ENCODE measurements at regions not wholly inside any gene's neighbourhood (a gene's known extent, or its start where the extent isn't known, plus 50 kb on each side); places are given as distances from the start of the nearest gene placed in this dataset.

GRCh38 chr2:129777762-129778583, 201.5 kb upstream of the RAB6C start:
- Histone ChIP-seq H3K9me3 (no peaks in the 10 kb centered on the region), H3K4me1 (no peaks in the 10 kb centered on the region), H3K27me3 (peaks cover 4% of the 10 kb centered on the region), H3K27ac (no peak overlapping the region), H3K4me3 (no peak overlapping the region), H3K36me3 (no peaks in the 10 kb centered on the region)
- 46 to 78% methylated on average over 3 to 6 of the region's 9 CpGs for whole genome bisulfite sequencing, 2 donors (ENCODE audit: low coverage in 1 of 2)
- no peak for ATAC-seq
- TF ChIP-seq POLR2A (IDR thresholded peaks at IDR 0.05): no peak
- no peak for TF ChIP-seq POLR2AphosphoS5 (IDR thresholded peaks at IDR 0.05)
- TF ChIP-seq CTCF (IDR thresholded peaks at IDR 0.05): no peak
- no peak for TF ChIP-seq EP300 (IDR thresholded peaks at IDR 0.05)

GRCh38 chr2:129778584-129778877, 200.9 kb upstream of the RAB6C start:
- H3K27me3 ChIP-seq: peaks cover 4% of the 10 kb centered on the region
- no peaks in the 10 kb centered on the region for H3K9me3 ChIP-seq
- TF ChIP-seq CTCF (IDR thresholded peaks at IDR 0.05) (no peak), POLR2A (IDR thresholded peaks at IDR 0.05) (no peak), EP300 (IDR thresholded peaks at IDR 0.05) (no peak), POLR2AphosphoS5 (IDR thresholded peaks at IDR 0.05) (no peak)
- no peaks in the 10 kb centered on the region for H3K4me1 ChIP-seq
- H3K36me3 ChIP-seq: no peaks in the 10 kb centered on the region
- ATAC-seq: no peak
- no peak overlapping the region for H3K4me3 ChIP-seq
- 82 to 100% methylated on average over 2 to 6 of the region's 8 CpGs for WGBS, 2 donors (ENCODE audit: low coverage in 1 of 2)
- H3K27ac ChIP-seq: no peak overlapping the region

GRCh38 chr2:129779783-129780182, 199.7 kb upstream of the RAB6C start:
- WGBS, 2 donors (ENCODE audit: low coverage in 1 of 2): 93 to 100% methylated on average over 2 to 3 of the region's 6 CpGs
- Histone ChIP-seq H3K27me3 (peaks cover 4% of the 10 kb centered on the region), H3K4me3 (no peak overlapping the region), H3K36me3 (no peaks in the 10 kb centered on the region), H3K9me3 (no peaks in the 10 kb centered on the region), H3K4me1 (no peaks in the 10 kb centered on the region), H3K27ac (no peak overlapping the region)
- TF ChIP-seq POLR2A (IDR thresholded peaks at IDR 0.05) (no peak), POLR2AphosphoS5 (IDR thresholded peaks at IDR 0.05) (no peak), EP300 (IDR thresholded peaks at IDR 0.05) (no peak), CTCF (IDR thresholded peaks at IDR 0.05) (no peak)
- ATAC-seq: no peak

GRCh38 chr2:129780316-129781270, 198.9 kb upstream of the RAB6C start:
- H3K27ac ChIP-seq: no peak overlapping the region
- TF ChIP-seq POLR2AphosphoS5 (IDR thresholded peaks at IDR 0.05) (no peak), POLR2A (IDR thresholded peaks at IDR 0.05) (no peak), CTCF (IDR thresholded peaks at IDR 0.05) (no peak), EP300 (IDR thresholded peaks at IDR 0.05) (no peak)
- H3K4me1 ChIP-seq: no peaks in the 10 kb centered on the region
- H3K27me3 ChIP-seq: peaks cover 4% of the 10 kb centered on the region
- no peak overlapping the region for H3K4me3 ChIP-seq
- WGBS, 2 donors (ENCODE audit: low coverage in 1 of 2): 47 to 60% methylated on average over 2 to 6 of the region's 13 CpGs
- no peak for ATAC-seq
- H3K9me3 ChIP-seq: no peaks in the 10 kb centered on the region
- H3K36me3 ChIP-seq: no peaks in the 10 kb centered on the region

Measured in gastroesophageal sphincter (tissue), 4 donors.